ENCODE measurements at regions not wholly inside any gene's neighbourhood (a gene's known extent, or its start where the extent isn't known, plus 50 kb on each side); places are given as distances from the start of the nearest gene placed in this dataset.

DNA sequence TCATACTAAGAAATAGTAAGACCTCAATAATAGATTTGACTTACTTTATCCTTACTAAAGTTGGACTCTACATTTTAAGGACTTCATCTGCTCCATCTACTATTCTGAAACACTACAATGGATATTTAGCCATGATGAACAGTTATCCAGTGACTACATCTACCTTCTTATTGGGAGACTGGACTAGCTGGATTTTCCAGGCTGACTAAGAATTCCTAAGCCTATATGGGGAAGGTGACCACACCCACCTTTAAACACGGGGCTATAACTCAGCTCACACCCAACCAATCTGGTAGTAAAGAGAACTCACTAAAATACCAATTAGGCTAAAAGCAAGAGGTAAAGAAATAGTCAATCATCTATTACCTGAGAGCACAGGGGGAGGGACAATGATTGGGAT is 1438.4 kb downstream of the TECRL start:
- H3K4me3 ChIP-seq: no peak overlapping the region
- H3K9me3 ChIP-seq: no peaks in the 10 kb centered on the region
- H3K27me3 ChIP-seq: no peaks in the 10 kb centered on the region
- no peaks in the 10 kb centered on the region for H3K4me1 ChIP-seq
- intact Hi-C loops (cut with DNase I): no loop called here
- H3K27ac ChIP-seq: no peak overlapping the region
- no peak for DNase-seq (ENCODE audit: low spot score in 2 of 2)
- no peak for TF ChIP-seq CTCF (IDR thresholded peaks at IDR 0.05)
- no peaks in the 10 kb centered on the region for H3K36me3 ChIP-seq

GRCh38 chr4:62960415-62960814 is 1448.8 kb downstream of the TECRL start:
- H3K36me3 ChIP-seq: no peaks in the 10 kb centered on the region
- intact Hi-C loops (cut with DNase I): no loop called here
- H3K27ac ChIP-seq: no peak overlapping the region
- no peaks in the 10 kb centered on the region for H3K9me3 ChIP-seq
- H3K4me3 ChIP-seq: no peak overlapping the region
- TF ChIP-seq CTCF (IDR thresholded peaks at IDR 0.05): no peak
- no peaks in the 10 kb centered on the region for H3K4me1 ChIP-seq
- no peak for DNase-seq (ENCODE audit: low spot score in 2 of 2)
- H3K27me3 ChIP-seq: no peaks in the 10 kb centered on the region

- intact Hi-C loops (cut with DNase I): no loop called here
- no peak for DNase-seq (ENCODE audit: low spot score in 2 of 2)
- no peak overlapping the region for H3K4me3 ChIP-seq
- H3K27me3 ChIP-seq: no peaks in the 10 kb centered on the region
- no peaks in the 10 kb centered on the region for H3K4me1 ChIP-seq
- no peak for TF ChIP-seq CTCF (IDR thresholded peaks at IDR 0.05)
- no peaks in the 10 kb centered on the region for H3K36me3 ChIP-seq
- no peak overlapping the region for H3K27ac ChIP-seq
- H3K9me3 ChIP-seq: no peaks in the 10 kb centered on the region
Observed at GRCh38 chr4:62953752-62954151, 1455.5 kb downstream of the TECRL start.

- Histone ChIP-seq H3K27me3 (no peaks in the 10 kb centered on the region), H3K9me3 (no peaks in the 10 kb centered on the region), H3K36me3 (no peaks in the 10 kb centered on the region), H3K4me3 (no peak overlapping the region), H3K4me1 (no peaks in the 10 kb centered on the region), H3K27ac (no peak overlapping the region)
- intact Hi-C loops (cut with DNase I): no loop called here
- TF ChIP-seq CTCF (IDR thresholded peaks at IDR 0.05): no peak
- no peak for DNase-seq (ENCODE audit: low spot score in 2 of 2)
Observed at GRCh38 chr4:62952366-62952765, 1456.9 kb downstream of the TECRL start.

GRCh38 chr4:62948108-62948507 is 1461.1 kb downstream of the TECRL start:
- no peak for TF ChIP-seq CTCF (IDR thresholded peaks at IDR 0.05)
- no peaks in the 10 kb centered on the region for H3K9me3 ChIP-seq
- no peaks in the 10 kb centered on the region for H3K36me3 ChIP-seq
- H3K4me1 ChIP-seq: no peaks in the 10 kb centered on the region
- H3K27ac ChIP-seq: no peak overlapping the region
- intact Hi-C loops (cut with DNase I): no loop called here
- no peak overlapping the region for H3K4me3 ChIP-seq
- no peak for DNase-seq (ENCODE audit: low spot score in 2 of 2)
- H3K27me3 ChIP-seq: no peaks in the 10 kb centered on the region

GRCh38 chr4:62940229-62940628 is 1469.0 kb downstream of the TECRL start:
- Histone ChIP-seq H3K36me3 (no peaks in the 10 kb centered on the region), H3K27me3 (no peaks in the 10 kb centered on the region), H3K4me1 (no peaks in the 10 kb centered on the region), H3K27ac (no peak overlapping the region), H3K4me3 (no peak overlapping the region), H3K9me3 (no peaks in the 10 kb centered on the region)
- intact Hi-C loops (cut with DNase I): no loop called here
- no peak for DNase-seq (ENCODE audit: low spot score in 2 of 2)
- TF ChIP-seq CTCF (IDR thresholded peaks at IDR 0.05): no peak
